Erythroblast (primary cell): ENCODE measurements at regions not wholly inside any gene's neighbourhood (a gene's known extent, or its start where the extent isn't known, plus 50 kb on each side); places are given as distances from the start of the nearest gene placed in this dataset.

Experiments
- GATA1 ChIP-seq: IDR thresholded peaks from 2 replicates; pipeline ENCODE4 v1.6.1; 2011; ENCODE audit warnings: low read depth, mild to moderate bottlenecking, control low read depth, low read length, moderate library complexity
- POLR2A ChIP-seq: IDR thresholded peaks from 2 replicates; pipeline ENCODE4 v1.6.1; 2011; ENCODE audit warnings: mild to moderate bottlenecking, low read length

DNA sequence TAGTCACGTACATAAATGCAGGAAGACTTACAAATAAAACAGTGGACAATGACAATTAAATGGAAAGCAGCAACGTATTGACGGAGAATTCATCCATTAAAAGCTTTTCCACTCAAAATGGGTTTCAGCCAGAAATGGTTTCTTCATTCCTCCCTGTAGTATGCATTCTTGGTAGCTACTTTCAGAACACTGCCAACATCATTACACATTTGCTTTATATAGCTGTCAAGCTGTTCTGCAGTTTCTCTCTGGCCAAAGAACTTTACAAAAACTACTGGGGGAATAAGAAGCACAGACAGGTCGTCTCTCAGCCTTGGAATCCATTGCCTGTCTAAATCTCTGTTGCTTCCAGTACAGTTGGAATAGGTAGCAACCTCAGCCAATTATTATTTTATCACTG lies 84.1 kb upstream of the NCKAP5 start:
- TF ChIP-seq POLR2A: no peak
- TF ChIP-seq GATA1: no peak
